Head of caudate nucleus (tissue), 42 donors: ENCODE measurements at regions not wholly inside any gene's neighbourhood (a gene's known extent, or its start where the extent isn't known, plus 50 kb on each side); places are given as distances from the start of the nearest gene placed in this dataset.
A peak's percentile ranks its signal among the peaks of the same experiment; 100 is the strongest.

ENCODE experiments used
- DNase-seq, 42 donors: peaks; one replicate each; pipeline versions ENCODE4 v3.0.0 to v3.0.0-alpha.2; 2020 to 2021; ENCODE audit warnings: mixed read lengths in 7 of 42
- intact Hi-C: fragments of 100-400 bp; cut with DNase I; formaldehyde crosslinking; loops from one replicate; pipeline ENCODE4 v1.15.0; 2022

DNA sequence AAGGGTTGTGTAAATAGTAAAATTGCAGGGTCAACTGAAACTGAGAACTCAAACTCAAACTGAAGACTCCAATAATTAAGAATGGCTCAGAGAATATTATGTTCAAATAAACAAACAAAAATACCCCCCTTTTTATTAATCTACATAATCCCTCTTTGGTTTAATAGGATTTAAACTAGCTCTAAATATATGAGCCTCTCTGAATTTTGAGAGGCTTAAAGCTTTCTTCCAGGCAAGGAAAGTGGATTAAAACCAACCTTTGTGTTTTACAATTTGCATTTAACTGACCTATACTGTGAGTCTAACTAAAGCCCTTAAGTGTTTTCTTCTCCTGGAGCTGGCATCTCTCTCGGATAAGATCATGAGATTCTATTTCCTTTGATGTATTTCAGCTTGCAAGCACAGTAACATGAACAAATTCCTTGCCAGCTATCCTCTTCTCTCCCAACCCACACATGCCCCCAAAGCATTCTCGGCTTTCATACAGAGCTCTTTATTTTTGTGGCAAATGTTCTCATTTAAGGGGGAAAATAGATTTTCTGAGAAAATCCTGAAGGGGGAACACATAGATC, 1310.8 kb upstream of the AGA start:
- DNase-seq = peak in 5 of 42 donors; percentile 6 to 15 (median 9)
- intact Hi-C loops = no loop called here

DNA sequence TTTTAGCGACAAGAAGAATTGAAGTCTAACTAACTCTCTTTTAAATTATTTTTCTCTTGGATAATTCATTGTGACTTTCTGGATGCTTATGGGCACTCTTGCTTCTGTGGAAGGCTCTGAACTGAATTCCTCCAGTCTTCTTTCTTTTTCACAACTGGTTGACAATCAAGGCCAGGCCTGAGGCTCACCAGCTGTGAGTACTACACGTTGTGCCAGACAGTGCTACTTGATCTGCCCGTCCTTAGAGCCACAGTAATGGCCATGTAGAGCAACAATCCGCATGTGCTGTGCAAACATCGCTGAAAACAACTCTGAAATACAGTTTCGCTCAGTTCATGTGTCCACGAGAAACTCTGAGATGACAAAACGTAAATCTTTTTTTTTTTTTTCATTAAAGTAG, 1336.3 kb upstream of the AGA start:
- intact Hi-C loops = no loop called here
- DNase-seq = no peak

DNA sequence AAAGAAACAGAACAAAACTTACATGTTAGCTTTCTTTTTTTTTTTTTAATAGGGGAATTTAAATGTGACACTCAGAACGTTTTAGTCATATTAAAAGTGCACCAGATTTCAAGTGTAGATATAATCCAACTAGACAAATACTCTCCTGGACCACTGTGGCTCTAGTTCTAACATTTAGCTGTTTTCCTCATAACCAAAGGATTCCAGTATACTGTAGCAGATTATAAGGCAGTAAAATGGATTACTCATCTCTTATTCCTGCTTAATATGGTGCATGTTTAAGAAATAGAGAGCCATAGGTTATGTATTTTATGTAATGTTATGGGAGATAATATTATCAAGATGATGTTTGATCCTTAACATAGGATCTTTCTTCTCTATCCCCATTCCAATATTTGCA, 1339.5 kb upstream of the AGA start:
- no peak for DNase-seq
- intact Hi-C loops = no loop called here

DNA sequence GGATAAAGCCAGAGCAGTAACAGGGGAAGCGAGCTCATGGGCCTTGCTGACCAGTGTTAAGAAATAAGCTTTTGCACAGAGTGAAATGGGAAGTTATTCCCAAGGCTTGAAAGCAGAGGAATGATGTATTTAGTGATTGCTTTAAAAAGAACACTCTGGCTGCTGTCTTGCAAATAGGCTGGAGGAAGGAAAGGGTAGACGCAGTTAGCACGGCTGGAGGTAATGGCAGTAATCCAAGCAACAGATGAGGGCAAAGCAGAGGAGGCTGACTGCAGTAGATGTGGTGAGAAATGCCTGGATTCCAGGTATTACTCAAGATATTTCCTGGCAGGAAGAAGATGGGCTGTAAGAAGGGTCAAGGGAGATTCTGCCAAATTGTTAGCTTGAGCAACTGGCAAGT, 1342.3 kb upstream of the AGA start:
- no peak for DNase-seq
- intact Hi-C loops = no loop called here

DNA sequence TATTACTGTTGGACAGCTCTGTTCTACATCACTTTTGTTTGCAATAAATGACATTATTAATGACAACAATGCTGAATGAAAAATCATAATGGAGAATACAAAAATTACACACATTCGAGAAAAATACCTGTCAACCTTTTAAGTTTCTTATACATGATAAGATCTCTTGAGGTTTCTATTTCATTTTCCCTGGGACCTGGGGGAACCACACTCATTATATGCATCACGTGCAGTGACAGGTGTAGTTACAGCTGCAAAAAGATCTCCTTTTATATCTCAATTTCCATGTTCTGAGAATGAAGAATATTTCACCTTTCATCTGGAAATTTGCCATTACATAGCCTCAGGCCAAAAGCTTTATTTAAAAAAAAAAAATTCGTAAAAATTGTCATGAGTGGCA, 1347.0 kb upstream of the AGA start:
- no peak for DNase-seq

DNA sequence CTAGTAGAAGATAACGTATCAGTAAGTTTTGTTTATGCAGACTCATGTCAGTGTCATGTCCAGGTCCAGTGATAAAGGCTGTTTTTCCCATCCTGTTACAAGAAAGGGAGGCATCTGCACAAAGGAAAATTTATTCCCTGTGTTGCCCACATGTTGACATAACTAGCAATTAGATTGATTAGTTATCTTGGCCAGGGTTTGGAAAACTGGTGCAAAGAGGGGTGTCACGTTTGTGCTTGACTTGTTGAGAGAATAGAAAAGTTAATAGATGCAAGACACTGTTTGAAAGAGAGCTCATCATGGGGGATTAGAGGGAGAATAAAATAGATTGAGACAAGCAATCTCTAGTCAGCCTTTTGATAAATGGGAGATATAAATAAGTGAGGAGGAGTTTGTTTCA, 1357.0 kb upstream of the AGA start:
- DNase-seq = no peak
- intact Hi-C loops = no loop called here

More for the DNA sequence above, 1347.0 kb upstream of the AGA start:
- intact Hi-C loops = no loop called here

DNA sequence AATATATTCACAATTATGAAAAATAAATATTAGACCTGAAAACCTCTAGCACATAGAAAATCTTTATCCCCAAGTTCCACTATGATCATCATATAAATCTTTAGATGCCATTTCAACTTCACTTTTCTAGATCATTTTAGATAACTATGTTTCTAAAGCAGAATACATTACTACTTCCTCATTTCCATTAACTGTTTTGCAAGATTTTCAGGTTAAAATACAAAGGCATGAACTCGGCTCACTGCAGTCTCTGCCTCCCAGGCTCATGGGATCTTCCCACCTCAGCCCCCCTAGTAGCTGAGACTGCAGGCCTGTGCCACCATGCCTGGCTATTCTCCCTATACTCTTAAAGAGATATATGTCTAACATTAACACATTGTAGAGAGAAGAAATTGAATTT, 1365.9 kb upstream of the AGA start:
- intact Hi-C loops = no loop called here
- no peak for DNase-seq

DNA sequence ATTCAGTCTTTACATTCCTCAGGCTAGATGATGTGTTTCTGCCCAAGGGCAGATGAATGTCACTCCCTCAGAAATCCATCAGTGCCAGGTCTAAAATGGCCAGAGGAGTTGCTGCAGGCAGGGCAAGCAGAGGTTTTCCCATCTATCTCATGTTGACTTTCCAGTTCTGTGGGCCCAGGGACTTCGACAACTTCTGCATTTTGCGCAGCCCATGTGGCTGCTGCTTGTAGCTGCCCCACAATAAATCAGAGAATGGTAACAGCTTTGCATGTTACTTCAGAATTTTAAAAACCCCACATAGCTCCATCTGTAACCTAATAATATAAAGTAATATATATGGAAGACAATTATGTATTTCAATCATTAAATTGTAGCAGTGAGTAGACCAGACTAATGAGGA, 1367.7 kb upstream of the AGA start:
- intact Hi-C loops = no loop called here

DNA sequence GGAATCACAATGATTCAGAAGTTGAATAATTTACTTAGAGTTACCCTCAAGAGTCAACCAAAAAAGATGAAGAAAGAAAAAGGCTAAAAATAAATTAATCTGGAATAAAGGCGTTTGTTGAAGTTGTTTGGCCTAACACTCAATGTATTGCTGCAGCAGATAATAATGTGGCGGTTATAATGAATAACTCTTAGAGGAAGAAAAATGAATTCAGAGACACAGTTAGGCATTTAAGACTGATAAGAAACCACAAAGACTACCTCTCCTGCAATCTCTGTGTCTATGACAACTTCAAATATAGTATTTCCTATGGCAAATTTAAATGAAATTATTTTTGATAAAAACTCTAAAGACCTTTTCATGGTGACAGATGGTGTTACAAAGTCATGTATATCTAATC, 1369.1 kb upstream of the AGA start:
- intact Hi-C loops = no loop called here
- DNase-seq = no peak

More for the DNA sequence above, 1367.7 kb upstream of the AGA start:
- no peak for DNase-seq

DNA sequence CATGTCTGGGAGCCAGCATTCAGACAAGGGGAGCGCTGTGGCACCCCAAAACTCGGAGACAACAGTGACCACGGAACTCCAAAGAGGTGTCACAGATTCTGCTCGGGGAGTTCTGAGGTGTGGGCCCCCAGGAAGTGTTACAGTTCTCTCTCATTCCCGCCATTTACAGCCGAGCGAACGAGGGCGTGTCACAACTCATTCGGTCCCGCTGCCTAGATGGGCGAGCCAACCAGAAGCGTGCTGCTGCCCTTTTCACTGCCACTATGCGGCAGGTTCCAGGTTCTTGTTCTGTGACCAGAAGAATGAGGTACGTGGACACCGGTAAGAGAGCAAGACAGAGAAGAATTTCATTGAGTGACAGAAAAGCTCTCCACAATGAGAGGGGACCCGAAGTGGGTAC, 1370.6 kb upstream of the AGA start:
- intact Hi-C loops = no loop called here
- no peak for DNase-seq

DNA sequence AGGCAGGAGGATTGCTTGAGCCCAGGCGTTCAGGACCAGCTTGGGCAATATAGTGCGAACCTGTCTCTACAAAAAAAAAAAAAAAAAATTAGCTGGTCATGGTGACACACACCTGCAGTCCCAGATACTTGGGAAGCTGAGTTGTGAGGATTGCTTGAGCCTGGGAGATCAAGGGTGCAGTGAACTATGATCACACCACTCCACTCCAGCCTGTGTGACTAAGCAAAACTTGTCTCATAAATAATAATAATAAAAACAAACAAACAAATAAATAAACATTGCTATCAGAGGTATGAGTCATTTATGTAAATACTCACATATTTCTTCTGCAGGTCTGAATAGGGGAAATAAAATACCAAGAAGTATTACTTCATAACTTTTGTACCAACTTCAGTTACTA, 1372.7 kb upstream of the AGA start:
- DNase-seq = no peak
- intact Hi-C loops = no loop called here

DNA sequence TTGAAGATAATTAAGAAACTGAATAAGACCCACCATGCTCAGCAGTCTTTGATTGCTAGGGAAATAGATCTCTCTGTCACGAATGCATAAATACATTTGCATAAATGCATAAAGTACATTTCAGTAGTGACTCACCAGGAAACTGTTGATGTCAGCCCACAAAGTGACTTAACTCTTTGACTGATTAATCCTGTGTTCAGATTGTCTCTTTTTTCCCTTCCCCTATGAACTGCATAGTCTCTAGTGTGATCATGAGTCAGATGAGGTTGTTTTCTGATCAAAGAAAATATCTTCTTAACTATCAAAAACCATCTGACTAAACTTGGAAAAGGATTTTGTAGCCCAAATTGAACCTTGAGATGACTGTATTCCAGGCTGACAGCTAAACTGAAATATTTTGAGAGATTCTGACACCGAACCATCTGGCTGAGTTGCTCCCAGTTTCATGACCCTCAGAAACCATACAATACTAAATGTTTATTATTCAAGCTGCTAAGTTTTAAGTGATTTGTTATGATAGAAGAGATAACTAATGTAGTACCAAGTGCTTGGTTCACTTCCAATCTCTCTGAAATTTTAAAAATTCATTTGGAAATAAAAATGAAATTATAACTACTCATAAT, 1381.5 kb upstream of the AGA start:
- intact Hi-C loops = no loop called here
- no peak for DNase-seq

DNA sequence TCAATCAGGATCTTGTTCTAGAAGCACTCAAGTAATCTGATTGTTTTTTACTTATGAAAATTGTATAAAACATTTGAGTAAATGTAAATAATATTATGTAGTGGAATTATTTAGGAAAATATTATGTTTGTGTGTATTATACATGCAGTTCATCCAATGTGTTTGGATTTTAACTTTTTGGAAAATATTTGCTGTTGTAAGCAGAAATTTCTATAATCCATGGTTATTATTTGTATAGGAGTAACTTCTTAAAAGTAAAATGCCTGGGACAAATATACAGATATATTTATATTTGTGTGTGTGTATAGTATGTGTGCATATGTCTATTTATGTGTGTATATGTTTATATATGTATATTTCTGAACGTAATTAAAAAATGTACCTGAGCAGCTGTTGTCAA, 1394.6 kb upstream of the AGA start:
- intact Hi-C loops = no loop called here
- no peak for DNase-seq

DNA sequence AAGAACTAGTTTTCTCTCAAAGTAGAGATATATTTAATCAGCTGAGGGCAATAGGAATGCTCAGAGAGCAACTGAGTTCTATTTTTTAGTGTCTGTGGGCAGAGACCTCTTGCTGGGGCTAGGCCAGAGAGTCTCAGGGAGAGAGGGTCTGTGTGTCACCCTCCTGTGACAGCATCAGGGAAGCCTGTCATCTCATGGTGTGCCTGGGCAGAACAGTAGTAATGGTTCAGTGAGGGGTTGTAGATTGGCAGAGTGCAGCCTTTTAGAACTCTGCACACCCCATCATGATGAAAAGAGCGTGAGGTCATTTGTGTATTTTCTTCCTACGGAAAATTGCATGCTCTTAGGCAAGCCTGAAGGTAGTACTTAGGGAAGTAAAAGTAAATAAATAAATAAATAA, 1396.5 kb upstream of the AGA start:
- no peak for DNase-seq
- intact Hi-C loops = no loop called here

DNA sequence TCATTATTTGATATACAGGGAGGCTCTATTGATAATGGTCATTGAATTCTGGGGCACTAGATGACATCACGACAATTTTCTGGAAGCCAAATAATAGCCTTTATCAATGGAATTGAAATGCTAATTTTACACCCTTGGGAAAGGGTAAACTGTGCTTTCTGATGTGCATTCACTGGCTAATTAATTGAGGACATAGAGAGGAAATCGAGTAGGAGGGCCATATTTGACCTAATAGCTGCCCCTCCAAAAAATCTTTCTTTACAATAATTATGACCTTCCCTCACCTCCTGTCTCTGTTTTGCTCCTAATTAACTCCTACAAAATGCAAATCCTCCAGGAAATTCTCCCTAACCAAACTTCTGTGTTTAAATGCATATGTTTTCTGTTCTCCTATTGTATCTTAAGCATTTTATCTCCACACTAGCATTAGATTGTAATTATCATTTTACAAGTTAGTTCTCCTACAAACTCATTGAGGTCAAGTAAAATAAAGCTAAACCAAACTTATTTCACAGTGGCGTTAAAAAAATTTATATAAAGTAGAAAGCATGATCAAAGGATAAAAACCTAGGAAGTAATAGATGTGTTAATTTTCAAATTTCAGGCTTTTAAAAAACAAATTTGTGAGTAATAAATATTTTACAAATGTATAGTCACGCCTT, 1414.0 kb upstream of the AGA start:
- intact Hi-C loops = no loop called here
- no peak for DNase-seq

DNA sequence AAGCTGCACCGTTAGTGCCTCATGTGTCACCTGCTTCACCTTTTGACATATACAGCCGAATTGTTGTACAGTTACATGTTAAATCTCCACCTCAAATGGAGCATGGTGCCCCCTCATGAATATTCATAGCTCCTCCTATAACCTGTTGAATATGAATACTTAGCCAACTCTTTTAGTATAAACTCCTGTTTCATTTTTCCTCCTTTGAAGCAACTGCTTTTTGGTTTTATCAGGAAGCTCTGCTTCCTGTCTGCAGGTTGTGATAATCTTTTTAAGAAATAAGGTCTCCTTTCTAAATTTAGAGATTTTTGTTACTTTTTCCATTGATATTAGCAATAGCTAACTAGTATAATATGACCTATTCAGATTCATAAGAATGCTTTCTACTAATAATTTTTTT, 1429.2 kb upstream of the AGA start:
- intact Hi-C loops = no loop called here

DNA sequence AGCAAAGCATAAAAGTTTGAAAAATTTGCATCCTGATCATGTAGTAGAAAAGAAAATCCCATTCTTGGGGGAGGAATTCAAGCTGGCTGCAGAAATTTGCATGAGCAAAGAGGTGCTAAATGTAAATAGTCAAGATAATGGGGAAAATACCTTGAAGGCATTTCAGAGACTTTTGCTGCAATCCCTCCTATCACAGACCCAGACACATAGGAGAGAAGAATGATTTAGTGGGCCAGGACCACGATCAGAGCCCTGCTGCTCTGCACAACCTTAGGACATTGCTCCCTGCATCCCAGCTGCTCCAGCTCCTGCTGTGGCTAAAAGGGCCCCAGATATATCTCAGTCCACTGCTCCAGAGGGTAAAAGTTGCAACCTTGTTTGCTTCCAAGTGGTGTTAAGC, 1439.7 kb upstream of the AGA start:
- intact Hi-C loops = no loop called here
- DNase-seq = no peak

More for the DNA sequence above, 1429.2 kb upstream of the AGA start:
- no peak for DNase-seq

DNA sequence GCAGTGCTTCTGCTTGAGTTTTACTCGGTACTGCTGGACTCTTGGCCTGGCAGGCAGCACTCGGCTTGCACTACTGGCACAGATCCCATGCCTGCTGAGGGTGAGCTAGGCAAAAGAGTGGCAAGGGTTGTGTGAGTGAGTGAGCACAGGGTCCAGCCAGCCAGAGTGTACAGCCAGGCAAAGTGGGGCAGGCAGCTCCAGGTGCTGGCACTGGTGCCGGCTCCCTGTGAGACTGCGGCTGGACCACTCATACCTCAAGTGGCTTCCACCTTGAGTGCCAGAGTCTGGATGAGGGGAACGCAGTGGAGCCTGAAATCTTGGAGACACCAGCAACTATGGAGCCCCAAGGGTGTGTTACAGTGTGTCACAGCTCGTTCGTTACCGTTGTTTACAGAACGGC, 1451.9 kb upstream of the AGA start:
- intact Hi-C loops = no loop called here
- no peak for DNase-seq

DNA sequence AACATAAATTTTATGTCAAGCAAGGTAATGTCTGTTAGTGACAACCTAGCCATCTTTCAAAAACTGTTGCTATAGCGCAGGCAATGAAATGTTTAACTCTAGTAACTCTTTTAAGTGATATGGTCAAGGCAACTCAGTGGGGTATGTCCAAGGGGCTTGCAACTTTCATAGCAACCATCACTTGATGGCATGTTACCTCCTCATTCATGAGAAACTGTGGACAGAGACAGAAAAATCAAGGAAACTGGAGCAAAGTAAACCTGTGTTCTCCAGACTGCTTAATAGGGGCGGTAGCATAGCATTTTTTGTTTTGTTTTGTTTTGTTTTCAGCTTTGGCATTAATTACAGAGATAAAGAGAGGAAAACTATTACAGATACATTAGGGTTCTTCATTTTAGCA, 1456.8 kb upstream of the AGA start:
- no peak for DNase-seq
- intact Hi-C loops = no loop called here

DNA sequence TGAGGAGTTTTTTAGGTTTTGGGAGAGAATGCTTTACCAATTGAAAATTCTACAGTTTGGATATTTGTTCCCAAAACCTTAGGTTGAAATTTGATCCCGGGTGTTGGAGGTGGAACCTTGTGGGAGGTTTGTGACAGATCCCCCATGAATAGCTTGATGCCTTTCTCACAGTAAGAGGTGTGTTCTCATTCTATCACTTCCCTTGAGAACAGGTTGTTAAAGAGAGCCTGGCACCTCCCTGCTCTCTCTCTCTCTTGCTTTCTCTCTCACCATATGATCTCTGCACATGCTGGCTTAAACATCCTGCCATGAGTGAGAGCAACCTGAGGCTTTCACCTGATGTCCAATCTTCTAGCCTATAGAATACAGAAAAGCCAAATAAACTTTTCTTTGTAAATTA, 1475.5 kb upstream of the AGA start:
- peak in 28 of 42 donors; percentile 7 to 78 (median 35) for DNase-seq
- intact Hi-C loops = no loop called here

DNA sequence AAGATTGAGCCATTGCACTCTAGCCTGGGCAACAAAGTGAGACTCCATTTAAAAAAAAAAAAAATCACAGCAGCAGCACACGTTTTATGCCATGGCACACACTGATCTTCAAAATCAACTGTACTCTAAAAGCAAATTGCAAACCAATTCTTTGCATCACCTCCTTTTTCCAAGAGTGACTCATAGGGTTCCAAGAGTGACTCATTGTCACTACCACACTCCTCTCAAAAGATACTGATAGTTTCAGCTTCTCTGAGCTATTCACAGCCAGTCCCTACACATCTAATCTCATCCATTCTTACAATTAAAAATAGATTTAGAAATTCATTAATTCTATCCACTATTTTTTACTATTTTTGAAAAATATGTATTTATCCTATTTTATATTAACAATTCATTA, 1494.9 kb upstream of the AGA start:
- intact Hi-C loops = no loop called here
- DNase-seq = peak in 8 of 42 donors; percentile 6 to 57 (median 24)
